OCI-LY1 (cell line): ENCODE measurements at regions not wholly inside any gene's neighbourhood (a gene's known extent, or its start where the extent isn't known, plus 50 kb on each side); places are given as distances from the start of the nearest gene placed in this dataset.

ENCODE experiments used
- H2AFZ ChIP-seq: fragments of 200-600 bp; sonication (generic), shearing (Covaris generic); 2 replicates; pipeline ENCODE4 v1.6.0; 2014; ENCODE audit warnings: antibody characterized with exemption, mild to moderate bottlenecking, low read length
- H3F3A ChIP-seq: fragments of 200-600 bp; sonication (generic), shearing (Covaris generic); 2 replicates; pipeline ENCODE4 v1.6.0; 2014; ENCODE audit warnings: mild to moderate bottlenecking, antibody characterized with exemption, low read length, moderate library complexity; ENCODE audit not compliant: insufficient read depth
- H3K27ac ChIP-seq: fragments of 200-600 bp; sonication (generic); 2 replicates; pipeline ENCODE4 v1.5.1; 2014; ENCODE audit warnings: low read length, mixed run types, mild to moderate bottlenecking, low read depth; ENCODE audit not compliant: poor library complexity, severe bottlenecking
- H3K27me3 ChIP-seq: fragments of 200-600 bp; sonication (generic); 2 replicates; pipeline ENCODE4 v1.6.0; 2014; ENCODE audit warnings: antibody characterized with exemption, mild to moderate bottlenecking, low read length, moderate library complexity; ENCODE audit not compliant: insufficient read depth
- H3K36me3 ChIP-seq: fragments of 200-600 bp; sonication (generic); 2 replicates; pipeline ENCODE4 v1.6.1; 2014; ENCODE audit warnings: mild to moderate bottlenecking, antibody characterized with exemption, low read length, moderate library complexity, mixed read lengths; ENCODE audit not compliant: insufficient read depth
- H3K4me1 ChIP-seq: fragments of 200-600 bp; sonication (generic); 2 replicates; pipeline ENCODE4 v1.5.1; 2014; ENCODE audit warnings: mild to moderate bottlenecking, low read length, moderate library complexity; ENCODE audit not compliant: insufficient read depth, severe bottlenecking
- H3K4me2 ChIP-seq: fragments of 200-600 bp; sonication (generic), shearing (Covaris generic); 2 replicates; pipeline ENCODE4 v1.6.1; 2014; ENCODE audit warnings: low read length
- H3K4me3 ChIP-seq: fragments of 200-600 bp; sonication (generic); 2 replicates; pipeline ENCODE4 v1.5.1; 2014; ENCODE audit warnings: low read length, low read depth, mild to moderate bottlenecking, mixed read lengths; ENCODE audit not compliant: poor library complexity, severe bottlenecking
- H3K79me2 ChIP-seq: fragments of 200-600 bp; shearing (Covaris generic); 2 replicates; pipeline ENCODE4 v1.6.1; 2016; ENCODE audit warnings: mixed run types, low read length, mixed read lengths; ENCODE audit not compliant: insufficient read depth
- H3K9ac ChIP-seq: fragments of 200-600 bp; sonication (generic), shearing (Covaris generic); 2 replicates; pipeline ENCODE4 v1.6.1; 2014; ENCODE audit warnings: mild to moderate bottlenecking, low read length, mixed read lengths
- H3K9me2 ChIP-seq: fragments of 200-600 bp; sonication (generic), shearing (Covaris generic); 2 replicates; pipeline ENCODE4 v1.6.1; 2014; ENCODE audit warnings: low read depth, mild to moderate bottlenecking, low read length, mixed read lengths
- H3K9me3 ChIP-seq: fragments of 200-600 bp; shearing (Covaris generic); 2 replicates; pipeline ENCODE4 v1.6.1; 2014; ENCODE audit warnings: low read length, mixed read lengths
- H4K20me1 ChIP-seq: fragments of 200-600 bp; sonication (generic), shearing (Covaris generic); 2 replicates; pipeline ENCODE4 v1.6.0; 2016; ENCODE audit warnings: mild to moderate bottlenecking, low read length; ENCODE audit not compliant: insufficient read depth
- EZH2 ChIP-seq: fragments of 200-600 bp; sonication (generic), shearing (Covaris generic); IDR thresholded peaks from 2 replicates; pipeline ENCODE4 v1.8.0; 2017; ENCODE audit warnings: borderline replicate concordance, mixed run types, mild to moderate bottlenecking, antibody characterized with exemption, low read length, moderate library complexity, mixed read lengths
- TF ChIP-seq, protein P1 (sequence below): fragments of 200-600 bp; sonication (generic), shearing (Covaris generic); IDR thresholded peaks from 2 replicates; pipeline ENCODE4 v1.5.1; 2017; ENCODE audit warnings: mild to moderate bottlenecking, antibody characterized with exemption, low read length, moderate library complexity, mixed read lengths

DNA sequence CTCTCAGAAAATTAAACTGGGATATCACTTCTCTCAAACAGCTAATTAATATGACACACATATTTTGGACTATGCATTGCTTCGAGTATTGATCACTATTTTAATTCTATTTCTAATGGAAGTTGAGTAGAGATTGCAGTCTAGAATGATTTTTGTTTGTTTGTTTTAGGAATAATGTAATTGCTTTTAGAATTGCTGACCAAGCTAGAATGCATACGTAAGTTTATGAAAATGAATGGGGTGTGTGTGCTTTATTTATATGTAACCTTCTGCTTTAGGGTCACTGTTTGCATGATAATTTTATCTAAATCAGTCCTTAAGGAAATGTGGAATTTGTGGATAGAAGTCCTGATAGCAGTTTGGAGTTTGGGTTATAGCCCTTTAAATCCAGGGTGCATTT, 371.4 kb downstream of the NR2F2 start:
- no peaks in the 10 kb centered on the region for H3K36me3 ChIP-seq

DNA sequence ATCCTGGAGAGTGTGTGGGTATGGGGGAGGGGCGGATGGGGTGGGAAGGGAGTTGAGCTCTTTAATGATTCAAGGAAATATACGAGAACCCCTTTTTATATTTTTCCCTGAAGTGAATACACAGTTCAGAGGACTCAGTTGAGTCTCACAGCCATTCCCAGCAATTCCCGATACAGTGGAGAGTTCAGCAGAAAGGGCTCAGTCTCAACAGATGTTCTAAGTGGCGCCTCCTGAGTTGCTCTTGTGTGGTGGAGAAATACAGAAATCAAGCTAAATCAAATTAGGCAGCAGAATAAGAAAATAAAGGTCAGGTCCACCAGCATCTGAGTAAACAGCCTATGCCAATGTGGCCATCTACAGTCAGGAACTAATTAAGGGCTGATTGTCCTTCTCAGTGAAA, 372.1 kb downstream of the NR2F2 start:
- no peaks in the 10 kb centered on the region for H3K36me3 ChIP-seq
- no peak for TF ChIP-seq EZH2
- TF ChIP-seq, protein P1, sequence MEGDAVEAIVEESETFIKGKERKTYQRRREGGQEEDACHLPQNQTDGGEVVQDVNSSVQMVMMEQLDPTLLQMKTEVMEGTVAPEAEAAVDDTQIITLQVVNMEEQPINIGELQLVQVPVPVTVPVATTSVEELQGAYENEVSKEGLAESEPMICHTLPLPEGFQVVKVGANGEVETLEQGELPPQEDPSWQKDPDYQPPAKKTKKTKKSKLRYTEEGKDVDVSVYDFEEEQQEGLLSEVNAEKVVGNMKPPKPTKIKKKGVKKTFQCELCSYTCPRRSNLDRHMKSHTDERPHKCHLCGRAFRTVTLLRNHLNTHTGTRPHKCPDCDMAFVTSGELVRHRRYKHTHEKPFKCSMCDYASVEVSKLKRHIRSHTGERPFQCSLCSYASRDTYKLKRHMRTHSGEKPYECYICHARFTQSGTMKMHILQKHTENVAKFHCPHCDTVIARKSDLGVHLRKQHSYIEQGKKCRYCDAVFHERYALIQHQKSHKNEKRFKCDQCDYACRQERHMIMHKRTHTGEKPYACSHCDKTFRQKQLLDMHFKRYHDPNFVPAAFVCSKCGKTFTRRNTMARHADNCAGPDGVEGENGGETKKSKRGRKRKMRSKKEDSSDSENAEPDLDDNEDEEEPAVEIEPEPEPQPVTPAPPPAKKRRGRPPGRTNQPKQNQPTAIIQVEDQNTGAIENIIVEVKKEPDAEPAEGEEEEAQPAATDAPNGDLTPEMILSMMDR, result no peak
- no peaks in the 10 kb centered on the region for H4K20me1 ChIP-seq
- no peak overlapping the region for H3K4me3 ChIP-seq
- H3F3A ChIP-seq, result no peaks in the 10 kb centered on the region
- H3K27ac ChIP-seq, result no peak overlapping the region
- H3K9ac ChIP-seq, result no peak overlapping the region
- no peaks in the 10 kb centered on the region for H3K9me2 ChIP-seq
- H3K9me3 ChIP-seq, result no peaks in the 10 kb centered on the region
- no peaks in the 10 kb centered on the region for H3K4me1 ChIP-seq
- H3K4me2 ChIP-seq, result no peak overlapping the region
- no peaks in the 10 kb centered on the region for H3K79me2 ChIP-seq
- no peaks in the 10 kb centered on the region for H3K27me3 ChIP-seq
- H2AFZ ChIP-seq, result no peak overlapping the region

More for the DNA sequence above, 371.4 kb downstream of the NR2F2 start:
- H3K4me3 ChIP-seq, result no peak overlapping the region
- H3K27me3 ChIP-seq, result no peaks in the 10 kb centered on the region
- H3K9me3 ChIP-seq, result no peaks in the 10 kb centered on the region
- H3F3A ChIP-seq, result no peaks in the 10 kb centered on the region
- no peak overlapping the region for H2AFZ ChIP-seq
- no peak overlapping the region for H3K9ac ChIP-seq
- H3K4me2 ChIP-seq, result no peak overlapping the region
- H3K4me1 ChIP-seq, result no peaks in the 10 kb centered on the region
- no peaks in the 10 kb centered on the region for H3K9me2 ChIP-seq
- H3K27ac ChIP-seq, result no peak overlapping the region
- no peaks in the 10 kb centered on the region for H4K20me1 ChIP-seq
- no peaks in the 10 kb centered on the region for H3K79me2 ChIP-seq
- TF ChIP-seq, protein P1, result no peak
- TF ChIP-seq EZH2, result no peak

DNA sequence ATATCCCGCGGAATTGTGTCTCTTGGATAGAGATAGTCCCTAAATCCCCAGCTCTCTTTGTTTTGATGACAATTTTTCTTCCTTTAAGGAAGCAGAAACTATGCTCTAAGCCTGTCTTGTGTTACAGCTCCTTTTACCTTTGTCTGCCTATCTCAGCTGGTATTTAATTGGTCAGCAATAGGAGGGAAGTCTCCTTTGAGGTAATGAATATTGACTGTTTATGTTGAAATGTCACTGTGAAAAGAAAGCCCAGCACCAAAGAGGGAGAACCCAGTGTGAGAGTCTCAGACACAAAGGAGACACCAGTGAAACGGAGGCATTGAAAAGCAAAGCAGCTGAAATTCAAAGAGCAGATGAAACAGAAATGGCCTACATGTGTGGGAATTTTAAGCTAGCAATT, 372.6 kb downstream of the NR2F2 start:
- Histone ChIP-seq H3K4me3 (no peak overlapping the region), H3K79me2 (no peaks in the 10 kb centered on the region), H3K4me2 (no peak overlapping the region), H2AFZ (no peak overlapping the region), H3K4me1 (no peaks in the 10 kb centered on the region), H3K9me3 (no peaks in the 10 kb centered on the region), H3K27me3 (no peaks in the 10 kb centered on the region), H3K9me2 (no peaks in the 10 kb centered on the region), H4K20me1 (no peaks in the 10 kb centered on the region), H3K27ac (no peak overlapping the region), H3K36me3 (no peaks in the 10 kb centered on the region), H3K9ac (no peak overlapping the region), H3F3A (no peaks in the 10 kb centered on the region)
- TF ChIP-seq, protein P1, result no peak
- TF ChIP-seq EZH2, result no peak
